GM19455 (cell line): ENCODE measurements at regions not wholly inside any gene's neighbourhood (a gene's known extent, or its start where the extent isn't known, plus 50 kb on each side); places are given as distances from the start of the nearest gene placed in this dataset.
A peak's percentile ranks its signal among the peaks of the same experiment; 100 is the strongest.

Source experiments
- ATAC-seq: cut with Tn5 transposase; IDR thresholded peaks from one replicate; pipeline ENCODE4 v1.9.1; 2021; ENCODE audit not compliant: unreplicated experiment

DNA sequence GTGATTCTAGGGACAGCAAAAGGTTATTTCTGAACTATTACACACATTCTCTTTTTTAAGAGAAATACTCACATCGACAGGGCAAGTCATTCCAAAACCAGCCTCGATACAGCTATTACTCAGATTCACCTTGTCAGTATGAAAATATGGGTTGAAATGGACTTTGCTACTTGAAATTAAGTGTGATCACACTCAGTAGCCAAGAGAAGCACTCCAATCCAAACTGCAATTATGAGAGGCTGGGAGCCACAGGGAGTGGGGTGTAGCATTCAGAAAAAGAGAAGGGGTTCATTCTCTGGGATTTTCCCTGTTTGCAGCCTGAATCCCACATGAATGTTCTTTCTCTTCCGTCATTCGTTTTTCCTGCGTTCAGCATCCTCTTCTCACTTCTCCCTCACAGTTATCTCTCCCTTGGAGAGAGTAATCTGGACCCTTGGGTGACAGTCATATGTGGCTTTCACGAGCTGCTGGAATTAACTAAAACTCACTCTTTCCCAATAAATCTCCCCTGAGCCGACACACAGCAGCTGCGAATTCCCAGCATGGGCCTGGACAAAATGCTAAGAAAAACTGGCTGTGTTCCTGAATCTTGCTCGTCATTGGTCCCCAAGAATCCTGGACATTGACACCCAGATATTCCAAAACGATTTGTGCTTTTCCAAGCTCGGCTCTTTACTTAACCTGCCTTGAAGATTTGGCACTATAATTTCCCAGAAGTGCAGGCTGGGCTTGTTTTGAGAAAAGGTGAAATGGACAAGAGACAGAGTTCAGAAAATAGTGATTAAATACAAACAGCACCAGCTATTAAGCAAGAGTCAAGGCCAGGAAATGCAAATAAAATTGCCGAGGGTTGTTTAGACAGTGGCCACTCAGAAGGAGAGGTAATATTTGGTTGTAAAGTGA, 199.5 kb upstream of the PLEKHG7 start:
- peak; percentile 61 for ATAC-seq

DNA sequence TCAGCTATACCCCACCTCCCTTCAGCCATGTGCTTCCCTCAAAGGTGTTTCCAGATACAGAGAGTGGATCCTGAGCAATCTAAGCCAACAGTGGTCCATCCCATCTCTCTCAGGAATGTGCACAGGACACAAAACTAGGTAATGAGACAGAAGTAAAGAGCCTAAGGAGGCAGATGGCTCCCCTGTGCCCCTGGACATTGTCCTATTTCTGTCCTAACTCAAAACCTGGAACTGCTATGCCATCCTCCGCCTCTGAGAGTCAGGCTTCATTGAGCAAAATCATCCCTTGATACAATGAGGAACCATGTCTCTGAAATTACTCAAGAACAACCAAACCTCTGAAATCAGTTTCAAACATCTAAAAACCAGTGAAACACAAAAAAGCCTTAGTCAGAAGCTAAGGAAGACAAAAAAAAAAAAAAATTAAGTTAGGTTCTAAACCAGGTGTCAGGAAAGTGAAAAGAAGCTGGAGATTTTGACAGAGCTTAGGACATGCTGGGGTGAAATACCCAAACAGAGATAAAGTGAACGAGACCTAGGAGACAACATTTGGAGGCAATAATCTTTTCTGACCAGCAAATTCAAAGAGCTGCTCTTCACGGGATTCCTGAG, 200.3 kb upstream of the PLEKHG7 start:
- peak; percentile 45 for ATAC-seq

DNA sequence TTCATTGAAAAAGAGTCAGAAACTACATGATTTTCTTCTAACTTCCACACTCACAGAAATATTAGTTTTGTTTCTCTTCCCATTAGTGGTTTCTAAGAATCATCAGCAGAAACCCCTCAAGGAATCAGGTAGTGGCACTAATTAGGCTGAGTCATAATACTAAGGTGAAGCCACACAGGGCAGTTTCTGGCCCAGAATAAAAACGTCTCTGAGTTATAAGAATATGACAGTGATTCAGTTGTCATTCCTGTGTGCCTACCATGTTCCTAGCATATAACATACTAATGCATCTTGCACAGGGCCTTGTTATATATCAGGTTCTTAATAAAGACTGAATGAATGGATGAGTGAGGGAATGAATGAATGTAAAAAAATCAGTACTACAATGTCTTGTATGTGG, 206.0 kb upstream of the PLEKHG7 start:
- ATAC-seq: peak; percentile 60

DNA sequence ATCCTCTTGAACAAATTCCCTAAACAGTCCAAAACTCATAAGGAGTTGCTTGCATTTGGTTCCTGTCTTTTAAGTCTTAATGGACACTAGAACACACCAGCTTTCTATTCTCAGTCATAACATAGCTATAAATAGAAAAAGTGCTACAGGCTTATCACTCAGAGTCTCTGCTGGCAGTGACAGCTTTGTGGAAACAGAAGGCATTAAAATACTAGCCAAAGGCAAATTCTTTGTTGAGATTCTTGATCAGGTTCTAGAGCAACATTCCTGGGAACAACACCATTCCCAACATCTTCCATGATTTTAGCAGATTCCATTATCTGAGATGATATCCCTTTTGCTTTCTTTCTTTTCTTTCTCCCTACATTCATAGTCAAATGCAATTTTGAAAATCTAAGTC, 207.7 kb upstream of the PLEKHG7 start:
- ATAC-seq: no peak

DNA sequence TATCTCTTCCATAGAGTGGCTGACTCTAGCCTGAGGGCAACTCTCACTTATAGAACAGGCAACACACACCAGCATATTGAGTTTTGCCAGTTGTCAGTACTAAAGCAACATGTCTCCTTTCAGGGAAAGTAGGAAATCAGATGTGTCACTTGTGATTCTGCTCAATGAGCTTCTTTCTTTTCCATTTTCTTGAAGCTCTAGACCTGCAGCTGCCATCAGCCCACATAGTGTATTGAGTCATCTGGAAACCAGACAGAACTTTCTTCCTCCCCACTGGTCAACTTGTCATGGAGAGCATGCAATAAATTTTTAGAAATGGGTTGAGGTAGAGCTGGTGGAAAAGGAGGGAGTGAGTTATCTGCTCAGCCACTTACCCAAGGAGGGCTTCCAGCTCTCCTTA, 209.0 kb upstream of the PLEKHG7 start:
- ATAC-seq: peak; percentile 74

DNA sequence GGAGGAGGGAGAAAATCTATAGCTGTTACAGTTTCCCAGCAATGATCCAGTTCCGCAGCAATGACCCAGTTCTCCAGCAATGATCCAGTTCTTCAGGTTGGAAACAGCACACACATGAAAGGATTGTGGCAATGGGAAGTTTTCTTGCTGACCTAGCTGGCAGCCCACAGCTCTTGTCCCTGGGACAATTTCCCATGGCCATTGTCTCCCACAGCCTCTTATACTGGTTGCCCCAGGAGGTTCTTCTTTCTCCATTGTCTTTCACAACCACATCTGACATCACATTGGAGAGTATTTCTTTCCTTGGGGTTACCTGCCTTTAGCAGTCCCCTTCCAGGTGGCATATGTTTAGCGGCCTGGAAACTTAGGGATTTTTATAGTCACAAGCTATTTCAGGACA, 209.8 kb upstream of the PLEKHG7 start:
- no peak for ATAC-seq

DNA sequence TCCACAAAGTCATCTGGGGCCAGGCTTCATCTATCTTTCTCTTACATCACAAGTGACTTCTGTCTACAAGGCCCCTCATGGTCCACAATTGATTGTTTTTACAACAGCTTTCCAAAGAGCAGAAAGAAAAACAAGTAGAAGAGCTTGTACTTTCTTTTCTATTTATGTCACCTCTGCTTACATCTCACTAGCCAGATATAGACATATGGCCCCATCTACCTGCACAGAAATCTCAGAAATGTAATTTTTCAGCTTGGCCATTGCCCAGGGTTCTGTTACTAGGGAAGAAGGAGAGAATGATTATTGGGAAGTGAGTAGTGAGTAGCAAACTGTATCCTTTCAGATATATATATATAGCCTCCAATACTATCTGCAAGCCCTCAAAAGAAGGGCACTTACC, 210.5 kb upstream of the PLEKHG7 start:
- ATAC-seq: no peak

DNA sequence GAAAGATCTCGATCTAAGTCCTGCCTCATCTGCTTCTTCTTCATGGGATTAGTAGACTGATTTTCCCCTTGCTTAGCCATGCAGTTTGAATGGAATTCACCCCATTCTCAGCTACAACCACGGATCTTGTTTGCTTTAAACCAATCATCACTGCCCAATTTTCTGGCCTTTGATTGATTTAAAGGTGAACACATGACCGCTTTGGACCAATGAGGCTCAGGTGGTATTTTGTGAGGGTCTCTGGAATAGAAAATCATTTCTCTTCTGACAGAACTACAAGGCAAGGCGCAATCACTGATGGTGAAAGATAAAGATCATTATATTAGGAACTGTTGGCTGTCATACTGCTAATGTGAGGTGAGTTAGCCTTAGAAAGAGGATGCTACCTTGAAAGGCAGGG, 213.0 kb upstream of the PLEKHG7 start:
- no peak for ATAC-seq

DNA sequence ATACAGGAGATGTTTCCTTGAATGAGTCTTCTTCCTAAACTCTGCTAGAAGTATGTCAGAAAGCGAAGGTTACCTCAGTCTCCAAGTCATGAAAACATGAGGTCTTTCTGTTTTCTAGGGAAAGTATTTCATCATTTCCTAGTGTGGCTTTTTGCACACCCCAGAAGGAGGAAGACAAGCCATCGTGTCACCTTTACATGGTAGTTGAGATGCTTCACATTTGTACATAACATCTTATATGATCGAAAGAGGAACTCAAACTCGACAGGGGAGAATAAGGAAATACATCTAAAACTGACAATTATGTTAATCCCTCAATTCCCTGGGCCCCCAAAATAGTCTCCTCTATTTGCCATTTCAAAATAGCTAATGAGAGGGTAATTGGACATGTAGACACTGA, 214.1 kb upstream of the PLEKHG7 start:
- no peak for ATAC-seq

DNA sequence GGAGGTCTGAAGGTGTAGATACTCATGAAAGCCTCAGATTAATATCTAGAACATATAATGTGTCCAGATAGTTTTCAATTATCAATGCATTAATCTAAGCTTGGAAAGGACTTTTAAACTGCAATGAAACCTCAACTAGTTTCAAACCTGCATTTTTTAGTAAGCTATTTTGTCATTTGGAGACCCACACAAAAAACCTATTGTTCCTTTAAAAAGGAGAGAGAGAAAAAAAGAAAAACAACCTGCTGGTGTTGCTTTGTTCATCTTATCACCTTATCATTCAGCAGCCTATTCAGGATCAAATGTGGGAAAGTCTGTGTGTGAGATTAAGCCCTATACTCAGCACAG, 215.7 kb upstream of the PLEKHG7 start:
- ATAC-seq: no peak

DNA sequence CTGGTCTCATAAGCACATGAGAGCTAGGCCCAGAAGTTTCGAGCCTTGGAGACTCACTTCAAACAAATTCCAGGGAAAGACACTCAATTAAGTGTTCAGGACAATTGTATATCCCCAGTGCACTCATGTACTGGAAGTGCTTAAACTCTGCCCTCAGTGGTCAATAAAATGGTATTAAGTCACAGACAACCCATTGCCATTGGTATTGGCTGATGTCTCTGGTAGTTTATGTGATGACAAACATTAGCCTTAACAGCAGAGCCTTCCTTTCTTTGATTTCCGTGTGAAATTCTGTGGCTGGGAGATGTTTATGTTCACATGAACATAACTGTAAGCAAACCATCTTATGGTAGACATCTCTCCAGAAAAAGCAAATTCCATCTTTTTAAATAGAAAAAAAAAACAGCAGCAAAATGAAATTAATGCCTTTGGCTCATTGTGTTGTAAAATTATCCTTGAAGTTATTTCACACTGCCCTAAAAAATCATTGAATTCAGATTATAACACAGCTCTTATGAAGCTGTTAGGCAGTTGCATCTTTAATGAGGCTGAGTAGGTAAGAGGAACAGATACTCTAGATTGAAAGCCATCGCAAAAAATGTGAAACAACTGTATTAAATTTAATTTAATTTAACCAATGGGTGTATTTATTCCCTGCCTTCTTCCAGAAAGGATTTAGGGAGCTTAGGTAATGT, 216.2 kb upstream of the PLEKHG7 start:
- no peak for ATAC-seq

DNA sequence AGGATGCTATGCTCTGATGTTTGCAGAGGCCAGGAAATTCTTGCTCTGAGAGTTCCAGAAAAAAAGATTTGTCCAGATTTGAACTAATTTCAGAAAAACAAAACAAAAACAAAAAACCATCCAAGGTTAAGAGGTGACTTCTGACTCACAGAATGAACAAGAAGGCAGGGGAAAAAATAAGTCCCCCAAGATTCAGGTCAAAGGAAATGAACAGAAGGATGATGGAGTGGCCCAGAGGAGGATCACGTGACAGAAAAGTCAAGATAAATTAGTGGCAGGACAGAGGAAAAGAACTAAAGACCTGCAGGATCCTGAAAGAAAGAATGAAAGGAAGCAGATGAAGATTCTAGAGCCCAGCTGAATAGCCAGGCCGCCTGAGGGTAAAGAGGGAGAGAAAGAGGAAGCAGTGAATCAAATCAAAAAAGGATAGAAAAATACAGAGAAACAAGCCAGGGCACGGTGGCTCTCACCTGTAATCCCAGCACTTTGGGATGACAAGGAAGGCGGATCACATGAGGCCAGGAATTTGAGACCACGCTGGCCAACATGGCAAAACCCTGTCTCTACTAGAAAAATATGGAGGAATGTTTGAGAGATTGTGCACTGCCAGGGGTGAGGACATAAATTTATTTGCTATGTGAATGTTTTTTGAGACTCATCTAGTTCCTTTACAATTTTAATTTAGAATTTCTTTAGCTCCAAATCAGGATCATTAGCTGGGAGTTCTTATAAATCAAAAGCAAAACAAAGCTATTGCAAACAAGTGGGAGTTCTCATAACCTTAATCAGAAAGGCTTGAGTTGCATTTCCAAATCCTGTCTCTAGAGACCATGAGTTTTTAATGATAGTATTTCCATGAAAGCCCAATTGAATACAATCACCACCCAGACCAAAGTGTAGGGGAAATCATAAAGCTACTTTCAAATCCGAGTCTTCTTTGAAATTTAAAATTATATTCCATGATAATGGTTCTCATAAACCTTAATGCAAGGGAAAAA, 217.1 kb upstream of the PLEKHG7 start:
- ATAC-seq: no peak

DNA sequence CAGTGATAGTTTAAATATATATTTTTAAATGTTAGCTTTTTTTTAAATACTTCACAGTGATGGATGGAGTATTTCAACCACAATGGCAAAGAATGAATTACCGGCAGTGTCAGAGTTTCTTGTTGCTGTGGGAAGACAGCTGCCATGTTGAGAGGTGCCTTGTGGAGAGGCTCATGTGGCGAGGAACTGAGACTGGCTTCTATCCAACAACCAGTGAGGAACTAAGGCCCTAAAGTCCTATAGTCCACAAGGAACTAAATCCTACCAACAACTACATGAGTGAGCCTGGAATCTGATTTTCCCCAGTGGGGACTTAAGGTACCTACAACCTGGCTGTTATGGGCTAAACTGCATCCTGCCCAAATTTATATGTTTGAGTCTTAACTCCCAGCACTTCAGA, 220.2 kb upstream of the PLEKHG7 start:
- no peak for ATAC-seq

DNA sequence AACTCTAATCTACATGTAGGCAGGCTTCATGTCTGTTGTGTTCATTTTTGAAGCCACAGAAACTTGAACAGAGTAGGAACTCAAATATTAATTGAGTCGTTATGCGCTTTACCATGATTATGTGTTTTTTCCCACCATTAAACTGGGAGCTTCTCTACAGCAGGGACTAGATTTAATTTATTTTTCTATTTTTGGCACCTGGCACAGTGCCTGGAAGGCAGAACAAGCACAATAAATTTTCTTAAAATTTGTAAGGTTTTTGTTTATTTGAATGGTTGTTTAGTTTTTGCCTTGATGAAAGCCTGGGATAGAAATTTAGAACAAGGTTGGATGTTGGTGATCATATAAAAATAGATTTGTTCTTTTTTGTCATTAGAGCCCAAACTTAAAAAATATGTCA, 221.7 kb upstream of the PLEKHG7 start:
- ATAC-seq: no peak

DNA sequence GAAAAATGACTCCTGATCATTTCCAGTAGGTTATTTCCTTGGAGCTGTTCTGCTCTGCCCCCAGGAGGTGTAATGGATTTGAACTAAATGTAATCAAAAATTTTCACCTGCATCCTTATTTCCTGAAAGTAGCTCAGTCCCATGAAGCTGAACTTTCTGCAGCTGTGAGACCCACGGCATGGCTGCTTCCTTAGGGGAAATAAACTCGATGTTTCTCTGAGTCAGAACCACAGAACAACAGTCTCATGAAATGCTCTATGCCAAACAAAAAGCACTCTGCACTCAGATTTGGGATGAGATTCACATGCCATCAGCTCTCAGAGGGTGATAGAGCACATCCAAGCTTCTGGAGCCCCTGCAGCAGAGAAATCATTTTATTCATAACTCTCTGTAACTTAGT, 224.1 kb upstream of the PLEKHG7 start:
- no peak for ATAC-seq

DNA sequence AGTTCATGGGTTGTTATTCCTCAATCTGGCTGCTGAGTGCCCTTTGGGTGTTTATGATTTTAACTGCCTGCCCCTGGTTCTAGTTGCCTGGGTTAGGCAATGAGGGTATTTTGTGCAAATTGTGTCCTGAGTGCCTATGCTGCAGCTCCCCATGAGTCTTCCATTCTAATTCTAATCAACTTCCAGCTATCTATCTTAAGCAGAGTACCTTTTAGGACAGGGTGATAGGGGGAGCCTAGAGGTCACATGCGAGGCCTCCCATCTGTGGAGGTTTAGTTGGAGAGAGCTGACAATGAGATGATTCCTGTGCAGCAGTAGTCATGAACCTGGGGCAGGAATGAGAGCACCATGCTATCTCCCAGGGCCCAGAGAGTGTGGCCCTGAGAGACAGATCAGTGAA, 225.9 kb upstream of the PLEKHG7 start:
- no peak for ATAC-seq

DNA sequence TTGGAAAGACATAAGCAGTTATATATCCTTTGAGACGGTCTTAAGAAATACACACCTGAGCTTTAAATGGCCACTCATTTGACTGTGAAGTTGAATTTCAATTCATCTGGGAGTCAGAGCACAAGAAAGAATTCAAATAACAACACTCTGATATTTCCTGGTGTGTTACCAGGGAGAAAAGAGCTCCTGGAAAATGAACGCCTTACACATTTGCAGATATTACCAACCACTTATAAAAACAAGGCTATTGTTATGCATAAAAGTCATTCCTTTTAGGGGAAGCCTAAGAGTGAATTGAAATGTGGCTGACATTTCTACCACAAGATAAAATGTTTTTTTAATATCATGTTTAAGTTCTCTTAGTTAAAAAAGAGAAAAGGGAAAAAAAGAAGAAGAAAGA, 229.2 kb upstream of the PLEKHG7 start:
- no peak for ATAC-seq

DNA sequence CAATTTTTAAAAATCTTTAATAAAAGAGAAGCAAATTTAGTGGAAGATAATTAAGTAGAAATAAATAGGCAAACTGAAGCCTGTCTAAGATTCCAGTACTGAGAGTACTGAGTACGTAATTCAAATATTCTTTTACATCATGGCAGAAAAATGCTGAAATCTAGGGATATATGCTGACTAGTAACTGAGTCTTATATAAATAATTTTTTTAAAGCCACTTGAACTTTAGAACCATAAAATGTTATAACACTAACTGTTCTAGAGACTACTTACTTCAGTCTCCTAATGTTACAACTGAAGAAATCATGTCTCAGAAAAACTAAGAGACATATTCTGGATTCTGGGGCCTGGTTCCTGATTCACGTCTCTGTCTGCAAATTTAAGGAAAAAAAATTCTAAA, 230.6 kb upstream of the PLEKHG7 start:
- no peak for ATAC-seq

DNA sequence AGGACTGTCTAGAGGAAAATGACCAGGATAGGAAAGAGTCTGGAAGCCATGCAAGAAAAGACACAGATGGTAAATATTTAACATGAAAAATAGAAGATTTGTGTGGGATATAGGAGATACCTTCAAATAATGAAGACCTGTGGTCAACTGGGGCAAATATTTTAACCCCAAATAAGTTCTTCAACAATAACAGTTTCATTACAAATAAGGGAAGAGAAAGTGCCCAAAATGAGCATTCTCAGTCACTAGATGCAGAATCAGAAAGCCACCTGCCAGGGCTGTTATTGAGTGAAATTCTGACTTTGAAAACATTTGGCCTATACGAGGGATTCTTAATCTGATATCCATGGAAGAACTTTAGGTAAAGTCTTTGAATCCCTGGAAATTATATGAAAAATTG, 231.2 kb upstream of the PLEKHG7 start:
- ATAC-seq: peak; percentile 54

DNA sequence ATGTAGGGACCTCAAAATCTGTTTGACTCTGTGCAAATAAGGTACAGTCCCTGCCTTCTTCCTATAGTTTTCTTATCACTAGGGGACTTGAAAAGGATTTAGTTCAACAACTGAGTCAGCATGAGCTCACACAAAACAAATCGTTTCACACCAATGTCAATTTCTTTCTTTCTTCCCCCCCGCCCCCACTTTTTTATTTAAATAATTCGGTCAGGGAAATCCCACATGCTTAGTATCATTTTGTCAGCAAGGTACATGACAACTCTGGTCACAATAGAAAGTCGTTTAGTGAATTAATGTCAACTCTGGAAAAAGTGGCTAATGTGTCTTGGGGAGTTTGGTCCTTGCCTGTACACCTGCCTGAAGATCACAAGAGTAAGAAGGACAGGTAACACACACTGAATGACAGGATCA, 232.2 kb upstream of the PLEKHG7 start:
- no peak for ATAC-seq

DNA sequence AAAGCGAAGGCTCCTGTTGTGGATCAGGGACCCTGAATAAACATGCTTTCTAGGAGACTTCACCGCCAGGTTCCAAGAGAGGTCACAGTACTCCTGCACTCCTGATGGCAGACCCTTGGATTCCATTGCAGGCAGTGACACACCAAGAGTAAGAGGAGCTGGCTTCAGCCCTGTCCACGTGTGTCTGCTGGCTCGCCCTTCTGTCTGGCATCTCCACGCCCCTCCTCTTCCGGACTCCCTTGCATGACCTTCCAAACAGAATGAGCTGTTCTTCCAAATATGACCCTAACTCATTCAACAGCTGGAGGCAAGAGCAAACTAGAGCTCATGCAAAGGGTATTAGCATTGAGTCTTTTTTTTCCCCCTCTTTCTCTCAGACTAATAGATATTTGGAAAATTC, 233.0 kb upstream of the PLEKHG7 start:
- ATAC-seq: no peak
